ENCODE measurements at regions not wholly inside any gene's neighbourhood (a gene's known extent, or its start where the extent isn't known, plus 50 kb on each side); places are given as distances from the start of the nearest gene placed in this dataset.

GRCh38 chr10:14391342-14391741 is 60.6 kb upstream of the FRMD4A start:
- DNase-seq (ENCODE audit: low spot score), result no peak

GRCh38 chr10:14389981-14390590 is 59.4 kb upstream of the FRMD4A start:
- DNase-seq (ENCODE audit: low spot score), result no peak

GRCh38 chr10:14385596-14386593 is 55.2 kb upstream of the FRMD4A start:
- peak; percentile 59 for DNase-seq (ENCODE audit: low spot score)

- DNase-seq (ENCODE audit: low spot score), result no peak
Observed at GRCh38 chr10:14384915-14385314, 54.2 kb upstream of the FRMD4A start.

GRCh38 chr10:14384116-14384730 is 53.5 kb upstream of the FRMD4A start:
- no peak for DNase-seq (ENCODE audit: low spot score)

GRCh38 chr10:14383266-14383665 is 52.5 kb upstream of the FRMD4A start:
- DNase-seq (ENCODE audit: low spot score), result no peak

- no peak for DNase-seq (ENCODE audit: low spot score)
Observed at GRCh38 chr10:14382531-14382930, 51.8 kb upstream of the FRMD4A start.

GRCh38 chr10:14382022-14382421 is 51.3 kb upstream of the FRMD4A start:
- no peak for DNase-seq (ENCODE audit: low spot score)

- no peak for DNase-seq (ENCODE audit: low spot score)
Observed at GRCh38 chr10:14381475-14381874, 50.8 kb upstream of the FRMD4A start.

- DNase-seq (ENCODE audit: low spot score), result no peak
Observed at GRCh38 chr10:14380746-14381145, 50.0 kb upstream of the FRMD4A start.

All from RKO (cell line).